ENCODE measurements at regions not wholly inside any gene's neighbourhood (a gene's known extent, or its start where the extent isn't known, plus 50 kb on each side); places are given as distances from the start of the nearest gene placed in this dataset.

DNA sequence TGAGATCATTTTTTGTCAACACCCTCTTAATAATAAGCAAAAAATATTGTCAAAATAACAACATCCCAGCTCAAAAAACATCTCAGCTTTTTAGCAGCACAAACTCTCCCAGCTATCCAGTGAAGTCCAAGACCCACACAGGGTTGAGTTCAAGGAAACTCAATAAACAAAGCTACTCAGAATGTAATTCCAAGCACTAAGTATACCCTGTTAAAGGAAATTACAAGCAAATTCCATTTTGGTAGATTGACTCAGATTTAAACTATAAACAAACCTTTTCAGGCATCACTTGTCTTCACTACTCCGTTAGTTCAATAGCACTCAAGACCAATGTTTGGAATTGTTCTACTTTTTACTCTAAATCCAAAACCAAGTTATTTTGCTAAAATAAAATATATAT lies 506.0 kb upstream of the INTU start (continued):
- TF ChIP-seq, protein P1, sequence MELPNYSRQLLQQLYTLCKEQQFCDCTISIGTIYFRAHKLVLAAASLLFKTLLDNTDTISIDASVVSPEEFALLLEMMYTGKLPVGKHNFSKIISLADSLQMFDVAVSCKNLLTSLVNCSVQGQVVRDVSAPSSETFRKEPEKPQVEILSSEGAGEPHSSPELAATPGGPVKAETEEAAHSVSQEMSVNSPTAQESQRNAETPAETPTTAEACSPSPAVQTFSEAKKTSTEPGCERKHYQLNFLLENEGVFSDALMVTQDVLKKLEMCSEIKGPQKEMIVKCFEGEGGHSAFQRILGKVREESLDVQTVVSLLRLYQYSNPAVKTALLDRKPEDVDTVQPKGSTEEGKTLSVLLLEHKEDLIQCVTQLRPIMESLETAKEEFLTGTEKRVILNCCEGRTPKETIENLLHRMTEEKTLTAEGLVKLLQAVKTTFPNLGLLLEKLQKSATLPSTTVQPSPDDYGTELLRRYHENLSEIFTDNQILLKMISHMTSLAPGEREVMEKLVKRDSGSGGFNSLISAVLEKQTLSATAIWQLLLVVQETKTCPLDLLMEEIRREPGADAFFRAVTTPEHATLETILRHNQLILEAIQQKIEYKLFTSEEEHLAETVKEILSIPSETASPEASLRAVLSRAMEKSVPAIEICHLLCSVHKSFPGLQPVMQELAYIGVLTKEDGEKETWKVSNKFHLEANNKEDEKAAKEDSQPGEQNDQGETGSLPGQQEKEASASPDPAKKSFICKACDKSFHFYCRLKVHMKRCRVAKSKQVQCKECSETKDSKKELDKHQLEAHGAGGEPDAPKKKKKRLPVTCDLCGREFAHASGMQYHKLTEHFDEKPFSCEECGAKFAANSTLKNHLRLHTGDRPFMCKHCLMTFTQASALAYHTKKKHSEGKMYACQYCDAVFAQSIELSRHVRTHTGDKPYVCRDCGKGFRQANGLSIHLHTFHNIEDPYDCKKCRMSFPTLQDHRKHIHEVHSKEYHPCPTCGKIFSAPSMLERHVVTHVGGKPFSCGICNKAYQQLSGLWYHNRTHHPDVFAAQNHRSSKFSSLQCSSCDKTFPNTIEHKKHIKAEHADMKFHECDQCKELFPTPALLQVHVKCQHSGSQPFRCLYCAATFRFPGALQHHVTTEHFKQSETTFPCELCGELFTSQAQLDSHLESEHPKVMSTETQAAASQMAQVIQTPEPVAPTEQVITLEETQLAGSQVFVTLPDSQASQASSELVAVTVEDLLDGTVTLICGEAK (IDR thresholded peaks at IDR 0.05; ENCODE audit: borderline replicate concordance) = no peak

DNA sequence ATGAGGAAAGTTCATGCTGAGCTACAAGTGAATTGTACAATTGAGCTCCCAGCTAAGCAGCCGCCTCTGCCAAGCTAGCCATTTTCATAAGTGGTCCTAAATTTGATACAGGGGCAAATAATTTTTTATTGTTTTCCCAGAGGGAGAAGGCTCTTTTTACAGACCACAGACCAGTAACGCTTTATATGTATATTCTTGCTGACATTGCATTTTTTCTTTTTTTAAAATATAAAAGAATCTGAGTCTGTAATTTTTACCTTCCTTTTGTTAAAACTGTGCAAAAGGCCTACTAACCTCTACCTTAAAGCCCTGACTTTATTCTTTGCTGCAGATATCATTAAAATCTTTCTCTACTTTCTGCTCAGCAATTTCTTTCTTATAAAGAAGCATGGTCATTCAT lies 501.2 kb upstream of the INTU start:
- ChIA-PET SMC1A (ENCODE audit: uncharacterized antibody, unreplicated experiment) (no interaction called here), POLR2A (no interaction called here), CTCF (interaction anchor here (0.6 kb wide), 1 partner anchor 16 kb away, joined by 3 read pairs; no protein-coding TSS in a partner anchor), RAD21 (ENCODE audit: unreplicated experiment) (no interaction called here)
- Histone ChIP-seq H3K4me3 (no peak overlapping the region), H3K4me1 (ENCODE audit: control insufficient read depth, insufficient read depth, low read length) (no peaks in the 10 kb centered on the region), H3K79me2 (ENCODE audit: control insufficient read depth, insufficient read depth, low read length) (no peaks in the 10 kb centered on the region), H3K27me3 (replicated peaks in 1 of 2; ENCODE audit: control insufficient read depth in 2 of 2, insufficient read depth in 2 of 2, low read length in 1 of 2) (no peaks in the 10 kb centered on the region), H3K4me2 (ENCODE audit: control insufficient read depth, insufficient read depth) (no peak overlapping the region), H3K9me3 (replicated peaks; ENCODE audit: control insufficient read depth, insufficient read depth, low read length) (no peaks in the 10 kb centered on the region), H4K20me1 (ENCODE audit: control insufficient read depth, insufficient read depth) (no peaks in the 10 kb centered on the region), H2AFZ (ENCODE audit: control insufficient read depth, low read depth, low read length) (no peak overlapping the region), H3K27ac (ENCODE audit: control insufficient read depth, insufficient read depth) (no peak overlapping the region), H3K9ac (ENCODE audit: control insufficient read depth, insufficient read depth, low read length) (no peak overlapping the region), H3K36me3 (ENCODE audit: control insufficient read depth in 2 of 2, insufficient read depth in 2 of 2, low read length in 1 of 2) (no peaks in the 10 kb centered on the region)
- no TSS peak for BruUV-seq (replicated peaks)
- ATAC-seq (no peak), FAIRE-seq (no peak), DNase-seq (ENCODE audit: low read depth, low spot score) (no peak)
- TF ChIP-seq, protein P2, sequence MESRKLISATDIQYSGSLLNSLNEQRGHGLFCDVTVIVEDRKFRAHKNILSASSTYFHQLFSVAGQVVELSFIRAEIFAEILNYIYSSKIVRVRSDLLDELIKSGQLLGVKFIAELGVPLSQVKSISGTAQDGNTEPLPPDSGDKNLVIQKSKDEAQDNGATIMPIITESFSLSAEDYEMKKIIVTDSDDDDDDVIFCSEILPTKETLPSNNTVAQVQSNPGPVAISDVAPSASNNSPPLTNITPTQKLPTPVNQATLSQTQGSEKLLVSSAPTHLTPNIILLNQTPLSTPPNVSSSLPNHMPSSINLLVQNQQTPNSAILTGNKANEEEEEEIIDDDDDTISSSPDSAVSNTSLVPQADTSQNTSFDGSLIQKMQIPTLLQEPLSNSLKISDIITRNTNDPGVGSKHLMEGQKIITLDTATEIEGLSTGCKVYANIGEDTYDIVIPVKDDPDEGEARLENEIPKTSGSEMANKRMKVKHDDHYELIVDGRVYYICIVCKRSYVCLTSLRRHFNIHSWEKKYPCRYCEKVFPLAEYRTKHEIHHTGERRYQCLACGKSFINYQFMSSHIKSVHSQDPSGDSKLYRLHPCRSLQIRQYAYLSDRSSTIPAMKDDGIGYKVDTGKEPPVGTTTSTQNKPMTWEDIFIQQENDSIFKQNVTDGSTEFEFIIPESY (IDR thresholded peaks at IDR 0.05) = no peak
- TF ChIP-seq SIX5 (IDR thresholded peaks at IDR 0.05; ENCODE audit: low read depth, low read length, severe bottlenecking) = no peak
- no peak for TF ChIP-seq SKIL (IDR thresholded peaks at IDR 0.05; ENCODE audit: low read depth, poor library complexity, severe bottlenecking)
- TF ChIP-seq NFYA (IDR thresholded peaks at IDR 0.05; ENCODE audit: borderline replicate concordance, low read depth, low read length) = no peak
- no peak for TF ChIP-seq IRF4 (IDR thresholded peaks at IDR 0.05; ENCODE audit: low read depth, low read length)
- no peak for TF ChIP-seq CHD2 (IDR thresholded peaks at IDR 0.05; ENCODE audit: borderline replicate concordance, low read depth, low read length)
- no peak for TF ChIP-seq FOXM1 (IDR thresholded peaks at IDR 0.05; ENCODE audit: low read depth, low read length)
- TF ChIP-seq BMI1 (IDR thresholded peaks at IDR 0.05; ENCODE audit: borderline replicate concordance) = no peak
- no peak for TF ChIP-seq RUNX3 (IDR thresholded peaks at IDR 0.05; ENCODE audit: low read length)
- TF ChIP-seq BHLHE40 (IDR thresholded peaks at IDR 0.05; ENCODE audit: borderline replicate concordance in 1 of 2, low read depth in 2 of 2, low read length in 1 of 2) = no peak
- no peak for TF ChIP-seq CHD1 (IDR thresholded peaks at IDR 0.05; ENCODE audit: low read depth, low read length)
- TF ChIP-seq POU2F2 (IDR thresholded peaks at IDR 0.05; ENCODE audit: borderline replicate concordance, low read depth, low read length) = no peak
- no peak for TF ChIP-seq CEBPB (IDR thresholded peaks at IDR 0.05; ENCODE audit: borderline replicate concordance in 1 of 2, low read depth in 2 of 2, low read length in 2 of 2)
- no peak for TF ChIP-seq NR2C1 (IDR thresholded peaks at IDR 0.05)
- in situ Hi-C loops (cut with MboI) (no loop called here), intact Hi-C loops (cut with micrococcal nuclease; ENCODE audit: unreplicated experiment) (no loop called here)
- WGBS (ENCODE audit: insufficient coverage, insufficient replicate concordance, low lambda C conversion rate, missing lambda C conversion rate) = 61% methylated on average over 2 of the region's 2 CpGs
